Gastroesophageal sphincter (tissue), 4 donors: ENCODE measurements at regions not wholly inside any gene's neighbourhood (a gene's known extent, or its start where the extent isn't known, plus 50 kb on each side); places are given as distances from the start of the nearest gene placed in this dataset.

Experiments
- ATAC-seq: fragments of 150-250 bp; one replicate; pipeline ENCODE4 v1.9.1; 2016; ENCODE audit warnings: mild to moderate bottlenecking, moderate library complexity
- H3K27ac ChIP-seq, 4 donors: fragments of 200-600 bp; sonication (generic) in 3 of 4; 1 replicate in 3 of 4; 2 replicates in 1 of 4; pipeline ENCODE4 v1.5.1; 2016 to 2019
- H3K27me3 ChIP-seq: fragments of 200-600 bp; sonication (generic); one replicate; pipeline ENCODE4 v1.5.1; 2019
- H3K36me3 ChIP-seq, 2 donors: fragments of 200-600 bp; sonication (generic); one replicate each; pipeline ENCODE4 v1.5.1; 2019; ENCODE audit warnings: control low read depth in 1 of 2
- H3K4me1 ChIP-seq, 3 donors: fragments of 200-600 bp; sonication (generic); 1 replicate in 2 of 3; 2 replicates in 1 of 3; pipeline ENCODE4 v1.5.1; 2016 to 2019; ENCODE audit warnings: control low read depth in 2 of 3
- H3K4me3 ChIP-seq, 2 donors: fragments of 200-600 bp; sonication (generic); one replicate each; pipeline ENCODE4 v1.5.1; 2019; ENCODE audit warnings: mild to moderate bottlenecking in 1 of 2, moderate library complexity in 1 of 2
- H3K9me3 ChIP-seq, 3 donors: fragments of 200-600 bp; sonication (generic); one replicate each; pipeline ENCODE4 v1.5.1; 2017 to 2019; ENCODE audit warnings: control low read depth in 2 of 3
- EP300 ChIP-seq: sonication (generic); formaldehyde crosslinking; IDR thresholded peaks from one replicate; pipeline ENCODE4 v1.6.1; 2017; ENCODE audit warnings: antibody characterized with exemption, mild to moderate bottlenecking
- POLR2A ChIP-seq, 2 donors: fragments of 450-650 bp; IDR thresholded peaks; one replicate each; pipeline ENCODE4 v1.6.1; 2017; ENCODE audit warnings: antibody characterized with exemption in 2 of 2, mild to moderate bottlenecking in 2 of 2, moderate library complexity in 1 of 2
- POLR2AphosphoS5 ChIP-seq: sonication (generic); formaldehyde crosslinking; IDR thresholded peaks from one replicate; pipeline ENCODE4 v1.6.1; 2017; ENCODE audit warnings: antibody characterized with exemption
- WGBS, 2 donors: methylation state at CpG; one replicate each; pipeline ENCODE4 v1.1.5; 2018; ENCODE audit warnings: low coverage in 1 of 2; 5-methylcytosine and 5-hydroxymethylcytosine counted together
- TF ChIP-seq, protein P1 (sequence below), 4 experiments: fragments of 200-600 bp in 2 of 4; fragments of 450-650 bp in 2 of 4; sonication (generic) in 1 of 4; IDR thresholded peaks; one replicate each; pipeline ENCODE4 v1.5.1; 2017 to 2019; ENCODE audit warnings: antibody characterized with exemption in 4 of 4, mild to moderate bottlenecking in 2 of 4, moderate library complexity in 2 of 4

DNA sequence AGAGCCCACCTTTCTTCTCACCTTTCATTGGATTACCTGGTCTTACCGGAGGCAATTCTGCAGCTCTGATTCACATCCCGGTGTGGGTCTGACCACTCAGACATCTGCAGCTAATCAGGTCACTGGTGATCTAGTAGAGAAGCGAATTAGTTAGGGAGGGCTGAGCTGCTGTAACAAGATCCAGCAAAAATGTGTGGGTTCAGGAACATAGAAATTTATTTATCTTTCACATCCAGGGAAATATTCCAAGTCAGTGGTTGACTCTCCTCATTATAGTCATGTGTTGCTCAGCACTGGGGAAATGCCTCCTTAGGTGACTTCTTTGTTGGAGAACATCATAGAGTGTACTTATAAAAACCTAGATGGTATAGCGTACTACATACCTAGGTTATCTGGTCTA lies 218.7 kb upstream of the PELI2 start:
- no peak for ATAC-seq
- 91 to 100% methylated on average over 3 to 4 of the region's 4 CpGs for WGBS, 2 donors

DNA sequence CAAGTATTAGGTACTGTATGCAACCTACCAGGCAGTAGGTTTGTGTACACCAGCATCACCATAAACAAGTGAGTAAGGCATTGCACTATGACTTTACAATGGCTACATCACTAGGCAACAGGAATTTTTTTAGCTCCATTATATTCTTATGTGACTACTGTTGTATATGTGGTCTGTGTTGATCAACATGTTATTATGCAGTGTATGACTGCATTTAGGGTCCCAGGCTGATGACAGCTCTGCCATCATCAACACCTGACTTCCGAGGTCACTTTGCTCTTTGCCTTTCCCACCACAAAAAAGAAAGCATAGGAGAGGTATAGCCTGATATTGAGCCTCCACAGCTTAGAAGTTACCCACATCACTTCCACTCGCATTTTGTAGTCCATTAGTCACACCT lies 217.5 kb upstream of the PELI2 start:
- Histone ChIP-seq H3K9me3 (no peaks in the 10 kb centered on the region), H3K27ac (no peak overlapping the region), H3K27me3 (no peaks in the 10 kb centered on the region), H3K4me1 (no peaks in the 10 kb centered on the region), H3K36me3 (no peaks in the 10 kb centered on the region), H3K4me3 (no peak overlapping the region)
- TF ChIP-seq EP300 (no peak), POLR2AphosphoS5 (no peak), POLR2A (IDR thresholded peaks at IDR 0.05) (no peak)
- TF ChIP-seq, protein P1, sequence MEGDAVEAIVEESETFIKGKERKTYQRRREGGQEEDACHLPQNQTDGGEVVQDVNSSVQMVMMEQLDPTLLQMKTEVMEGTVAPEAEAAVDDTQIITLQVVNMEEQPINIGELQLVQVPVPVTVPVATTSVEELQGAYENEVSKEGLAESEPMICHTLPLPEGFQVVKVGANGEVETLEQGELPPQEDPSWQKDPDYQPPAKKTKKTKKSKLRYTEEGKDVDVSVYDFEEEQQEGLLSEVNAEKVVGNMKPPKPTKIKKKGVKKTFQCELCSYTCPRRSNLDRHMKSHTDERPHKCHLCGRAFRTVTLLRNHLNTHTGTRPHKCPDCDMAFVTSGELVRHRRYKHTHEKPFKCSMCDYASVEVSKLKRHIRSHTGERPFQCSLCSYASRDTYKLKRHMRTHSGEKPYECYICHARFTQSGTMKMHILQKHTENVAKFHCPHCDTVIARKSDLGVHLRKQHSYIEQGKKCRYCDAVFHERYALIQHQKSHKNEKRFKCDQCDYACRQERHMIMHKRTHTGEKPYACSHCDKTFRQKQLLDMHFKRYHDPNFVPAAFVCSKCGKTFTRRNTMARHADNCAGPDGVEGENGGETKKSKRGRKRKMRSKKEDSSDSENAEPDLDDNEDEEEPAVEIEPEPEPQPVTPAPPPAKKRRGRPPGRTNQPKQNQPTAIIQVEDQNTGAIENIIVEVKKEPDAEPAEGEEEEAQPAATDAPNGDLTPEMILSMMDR (IDR thresholded peaks at IDR 0.05) = no peak
- WGBS, 2 donors = 92 to 93% methylated on average over 2 of the region's 2 CpGs
- ATAC-seq = no peak

More for the DNA sequence above, 218.7 kb upstream of the PELI2 start:
- TF ChIP-seq, protein P1 (IDR thresholded peaks at IDR 0.05) = no peak
- no peak for TF ChIP-seq POLR2A (IDR thresholded peaks at IDR 0.05)
- TF ChIP-seq POLR2AphosphoS5 = no peak
- no peak for TF ChIP-seq EP300
- Histone ChIP-seq H3K36me3 (no peaks in the 10 kb centered on the region), H3K27ac (no peak overlapping the region), H3K4me1 (no peaks in the 10 kb centered on the region), H3K4me3 (no peak overlapping the region), H3K27me3 (no peaks in the 10 kb centered on the region), H3K9me3 (no peaks in the 10 kb centered on the region)

DNA sequence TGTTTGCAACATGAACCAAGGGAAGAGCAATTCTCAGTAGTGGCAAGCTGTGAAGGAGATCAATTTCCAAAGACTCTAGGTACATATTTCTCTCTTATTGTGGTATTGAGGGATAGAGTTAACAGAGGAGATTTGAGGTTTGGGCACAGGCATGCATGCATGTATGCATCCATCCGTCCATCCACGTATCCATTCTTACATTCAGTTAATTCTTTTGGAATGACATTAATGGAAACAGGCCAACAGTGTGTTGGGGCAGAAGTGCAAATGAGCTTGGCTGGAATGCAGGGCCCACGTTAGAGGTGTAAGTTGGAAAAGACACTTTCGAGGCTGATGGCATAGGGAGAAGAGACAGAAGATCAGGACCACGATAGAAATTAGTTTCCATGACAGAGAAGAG lies 216.9 kb upstream of the PELI2 start:
- Histone ChIP-seq H3K9me3 (no peaks in the 10 kb centered on the region), H3K36me3 (no peaks in the 10 kb centered on the region), H3K4me1 (no peaks in the 10 kb centered on the region), H3K27ac (no peak overlapping the region), H3K27me3 (no peaks in the 10 kb centered on the region), H3K4me3 (no peak overlapping the region)
- WGBS, 2 donors = 67 to 79% methylated on average over 4 to 5 of the region's 5 CpGs
- TF ChIP-seq POLR2A (IDR thresholded peaks at IDR 0.05) = no peak
- no peak for TF ChIP-seq POLR2AphosphoS5
- TF ChIP-seq EP300 = no peak
- TF ChIP-seq, protein P1 (IDR thresholded peaks at IDR 0.05) = no peak
- no peak for ATAC-seq

DNA sequence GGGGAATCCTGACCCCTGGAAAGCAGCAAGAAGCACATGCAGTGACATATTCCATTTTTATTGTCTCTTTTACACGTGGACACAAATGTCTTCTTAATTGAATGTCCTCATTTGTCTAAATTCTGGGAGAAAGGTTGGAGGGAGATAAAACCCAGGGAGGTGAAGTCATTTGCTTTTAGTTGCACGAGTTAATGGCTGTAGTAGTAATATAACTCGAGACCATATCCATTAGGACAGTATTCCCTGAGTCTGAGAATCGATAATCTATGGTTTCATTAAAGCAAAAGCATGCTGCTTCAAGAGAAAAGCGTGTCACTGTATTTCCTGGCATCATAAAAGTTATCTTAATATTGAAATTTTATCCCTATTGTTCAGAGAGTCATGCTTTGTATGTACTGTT lies 216.0 kb upstream of the PELI2 start:
- Histone ChIP-seq H3K36me3 (no peaks in the 10 kb centered on the region), H3K27me3 (no peaks in the 10 kb centered on the region), H3K27ac (no peak overlapping the region), H3K4me3 (no peak overlapping the region), H3K9me3 (no peaks in the 10 kb centered on the region), H3K4me1 (no peaks in the 10 kb centered on the region)
- 62 to 65% methylated on average over 5 of the region's 5 CpGs for whole genome bisulfite sequencing, 2 donors
- no peak for ATAC-seq
- TF ChIP-seq EP300 = no peak
- TF ChIP-seq, protein P1 (IDR thresholded peaks at IDR 0.05) = no peak
- no peak for TF ChIP-seq POLR2A (IDR thresholded peaks at IDR 0.05)
- TF ChIP-seq POLR2AphosphoS5 = no peak

DNA sequence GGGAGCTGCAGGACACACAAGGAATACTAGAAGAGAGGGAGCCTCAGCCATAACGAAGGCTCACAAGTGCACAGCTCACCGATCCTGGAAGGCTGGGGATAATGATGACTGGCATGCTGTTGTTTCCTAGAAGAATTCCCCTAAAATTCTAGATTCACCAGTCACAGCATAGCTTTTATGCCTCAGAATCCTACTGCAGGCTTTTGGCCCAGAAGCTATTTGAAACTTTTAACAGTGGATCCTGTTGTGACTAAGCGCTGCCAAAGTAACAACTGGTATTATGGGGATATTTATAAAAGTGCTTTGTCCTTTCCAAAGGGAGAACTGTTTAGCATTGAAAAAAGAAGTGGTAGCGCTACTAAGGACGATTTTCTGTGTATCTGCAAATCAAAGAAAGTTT lies 214.1 kb upstream of the PELI2 start:
- no peak overlapping the region for H3K27ac ChIP-seq
- no peaks in the 10 kb centered on the region for H3K4me1 ChIP-seq
- H3K36me3 ChIP-seq = no peaks in the 10 kb centered on the region
- TF ChIP-seq EP300 (no peak), POLR2AphosphoS5 (no peak)
- no peaks in the 10 kb centered on the region for H3K27me3 ChIP-seq
- no peak for ATAC-seq
- no peak overlapping the region for H3K4me3 ChIP-seq
- no peaks in the 10 kb centered on the region for H3K9me3 ChIP-seq
- 67 to 71% methylated on average over 2 to 5 of the region's 5 CpGs for WGBS, 2 donors
